ENCODE measurements at regions not wholly inside any gene's neighbourhood (a gene's known extent, or its start where the extent isn't known, plus 50 kb on each side); places are given as distances from the start of the nearest gene placed in this dataset.

DNA sequence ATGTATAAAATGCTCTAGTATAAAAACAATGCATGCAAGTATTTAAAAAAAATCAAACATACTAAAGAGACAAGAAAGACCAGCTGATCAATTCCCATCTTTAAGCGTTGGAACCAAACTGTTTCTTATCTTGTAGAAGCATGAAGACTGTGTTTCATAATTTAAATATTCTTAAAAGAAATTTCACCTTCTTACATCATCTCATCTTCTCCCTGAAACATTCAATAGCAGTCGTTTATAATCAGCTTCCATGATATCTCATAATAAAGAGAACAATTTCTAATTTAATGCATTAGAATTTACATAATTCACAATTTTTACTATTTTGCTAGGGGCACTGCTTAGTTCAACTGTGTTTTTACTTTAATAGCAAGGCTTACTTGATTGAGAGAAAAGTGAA, 468.1 kb upstream of the MARCKS start:
- no peak overlapping the region for H3K4me3 ChIP-seq (ENCODE audit: low read depth, low read length)
- TF ChIP-seq, protein P1, sequence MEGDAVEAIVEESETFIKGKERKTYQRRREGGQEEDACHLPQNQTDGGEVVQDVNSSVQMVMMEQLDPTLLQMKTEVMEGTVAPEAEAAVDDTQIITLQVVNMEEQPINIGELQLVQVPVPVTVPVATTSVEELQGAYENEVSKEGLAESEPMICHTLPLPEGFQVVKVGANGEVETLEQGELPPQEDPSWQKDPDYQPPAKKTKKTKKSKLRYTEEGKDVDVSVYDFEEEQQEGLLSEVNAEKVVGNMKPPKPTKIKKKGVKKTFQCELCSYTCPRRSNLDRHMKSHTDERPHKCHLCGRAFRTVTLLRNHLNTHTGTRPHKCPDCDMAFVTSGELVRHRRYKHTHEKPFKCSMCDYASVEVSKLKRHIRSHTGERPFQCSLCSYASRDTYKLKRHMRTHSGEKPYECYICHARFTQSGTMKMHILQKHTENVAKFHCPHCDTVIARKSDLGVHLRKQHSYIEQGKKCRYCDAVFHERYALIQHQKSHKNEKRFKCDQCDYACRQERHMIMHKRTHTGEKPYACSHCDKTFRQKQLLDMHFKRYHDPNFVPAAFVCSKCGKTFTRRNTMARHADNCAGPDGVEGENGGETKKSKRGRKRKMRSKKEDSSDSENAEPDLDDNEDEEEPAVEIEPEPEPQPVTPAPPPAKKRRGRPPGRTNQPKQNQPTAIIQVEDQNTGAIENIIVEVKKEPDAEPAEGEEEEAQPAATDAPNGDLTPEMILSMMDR (IDR thresholded peaks at IDR 0.05; ENCODE audit: low read depth, low read length): no peak

DNA sequence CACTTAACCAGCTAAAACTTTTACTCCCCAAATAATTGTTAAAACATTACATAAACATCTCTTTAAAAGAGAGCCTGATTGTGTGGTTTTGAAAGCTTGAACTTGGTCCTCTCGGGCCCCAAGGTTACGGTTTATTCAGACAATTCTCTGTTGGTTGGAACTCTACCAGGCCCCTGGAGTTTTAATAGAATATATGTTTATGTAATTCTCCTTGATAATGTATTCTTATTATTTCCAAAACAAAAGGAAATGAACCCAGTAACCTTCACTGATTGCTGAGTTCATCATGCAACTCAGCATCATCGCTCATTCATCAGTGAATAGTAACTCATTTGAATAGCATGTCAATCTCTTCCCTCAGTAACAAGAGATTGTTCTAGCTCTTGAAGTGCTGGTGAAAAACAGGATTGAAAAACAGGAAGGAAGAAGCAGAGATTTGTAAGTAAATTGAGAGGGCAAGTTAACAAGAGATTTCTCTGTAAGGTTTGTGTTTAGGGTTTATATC, 464.5 kb upstream of the MARCKS start:
- H3K4me3 ChIP-seq (ENCODE audit: low read depth, low read length): no peak overlapping the region
- TF ChIP-seq, protein P1 (IDR thresholded peaks at IDR 0.05; ENCODE audit: low read depth, low read length): no peak

DNA sequence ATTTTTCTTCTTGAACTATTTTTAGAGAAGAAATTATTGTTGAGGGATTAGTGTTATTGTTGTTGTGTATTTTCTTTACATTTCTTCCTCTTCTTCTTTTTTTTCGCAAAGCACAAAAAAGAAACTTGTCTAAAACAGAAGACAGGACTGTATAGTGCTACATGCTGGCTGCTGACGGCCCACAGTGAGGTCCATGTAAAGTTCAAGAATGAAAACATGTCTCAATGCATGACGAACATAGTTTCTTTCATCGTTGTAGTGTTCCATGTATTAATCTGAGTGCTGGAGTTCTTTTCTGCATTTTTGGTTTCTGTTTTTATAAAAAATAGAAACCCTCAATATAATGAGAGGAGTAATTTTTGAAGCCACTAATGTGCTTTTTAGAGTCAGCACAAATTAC, 462.9 kb upstream of the MARCKS start:
- H3K4me3 ChIP-seq (ENCODE audit: low read depth, low read length): no peak overlapping the region
- TF ChIP-seq, protein P1 (IDR thresholded peaks at IDR 0.05; ENCODE audit: low read depth, low read length): no peak

DNA sequence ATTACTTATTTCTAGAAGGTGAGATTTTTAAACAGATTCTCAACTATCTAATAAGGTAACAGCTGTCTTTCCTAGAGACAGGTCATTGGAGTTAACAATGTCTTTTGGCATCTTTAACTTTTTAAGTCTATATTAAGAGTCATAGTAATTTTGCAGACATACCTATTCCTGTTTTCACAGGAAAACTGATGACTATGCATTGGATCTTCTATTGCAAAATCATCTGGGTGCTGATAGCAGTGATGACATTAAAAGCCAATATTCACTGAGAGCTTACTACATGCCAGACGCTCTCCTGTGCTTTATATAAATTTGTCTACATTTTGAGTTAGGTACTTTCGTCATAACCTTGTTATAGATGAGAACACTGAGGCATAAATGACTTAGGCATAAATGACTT, 462.4 kb upstream of the MARCKS start:
- TF ChIP-seq, protein P1 (IDR thresholded peaks at IDR 0.05; ENCODE audit: low read depth, low read length): no peak

DNA sequence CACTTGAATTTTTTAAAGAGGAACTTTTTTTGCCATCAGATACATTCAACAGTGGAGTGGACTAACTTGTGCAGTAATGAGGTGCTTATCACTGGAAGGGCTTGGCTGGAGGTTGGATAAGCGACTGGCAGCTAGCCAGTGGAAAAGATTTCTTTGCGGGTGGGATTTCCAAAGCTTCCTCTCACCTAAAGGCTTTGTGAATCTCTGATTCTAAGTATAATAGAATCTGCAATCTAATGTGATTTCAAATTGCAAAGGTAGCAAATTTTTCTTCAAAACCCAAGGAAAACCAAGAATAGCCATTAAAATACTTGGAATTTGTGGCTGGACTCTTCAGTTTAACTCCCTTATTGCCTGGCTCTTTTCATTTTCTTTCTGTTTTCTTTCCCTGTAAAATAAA, 460.4 kb upstream of the MARCKS start:
- H3K4me3 ChIP-seq (ENCODE audit: low read depth, low read length): no peak overlapping the region
- TF ChIP-seq, protein P1 (IDR thresholded peaks at IDR 0.05; ENCODE audit: low read depth, low read length): no peak

More for the DNA sequence above, 462.4 kb upstream of the MARCKS start:
- no peak overlapping the region for H3K4me3 ChIP-seq (ENCODE audit: low read depth, low read length)

DNA sequence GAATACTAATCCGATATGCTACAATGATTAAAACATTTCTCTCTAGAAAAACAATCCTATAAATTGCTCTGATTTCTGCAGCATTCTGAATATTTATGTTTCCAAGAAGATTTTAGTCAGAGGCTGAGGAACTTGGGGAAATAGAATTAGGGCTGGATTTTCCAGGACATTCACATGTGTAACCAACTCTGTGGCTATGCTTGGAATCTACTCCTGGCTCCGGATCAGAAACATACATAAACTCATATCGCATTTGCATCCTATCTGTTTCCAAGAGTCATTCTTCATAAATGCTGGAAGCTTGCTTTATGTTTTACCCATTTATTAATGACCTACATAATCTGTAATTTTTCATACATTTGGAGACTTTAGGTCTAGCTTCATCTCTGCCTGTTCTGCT, 459.9 kb upstream of the MARCKS start:
- TF ChIP-seq, protein P1 (IDR thresholded peaks at IDR 0.05; ENCODE audit: low read depth, low read length): no peak
- no peak overlapping the region for H3K4me3 ChIP-seq (ENCODE audit: low read depth, low read length)

DNA sequence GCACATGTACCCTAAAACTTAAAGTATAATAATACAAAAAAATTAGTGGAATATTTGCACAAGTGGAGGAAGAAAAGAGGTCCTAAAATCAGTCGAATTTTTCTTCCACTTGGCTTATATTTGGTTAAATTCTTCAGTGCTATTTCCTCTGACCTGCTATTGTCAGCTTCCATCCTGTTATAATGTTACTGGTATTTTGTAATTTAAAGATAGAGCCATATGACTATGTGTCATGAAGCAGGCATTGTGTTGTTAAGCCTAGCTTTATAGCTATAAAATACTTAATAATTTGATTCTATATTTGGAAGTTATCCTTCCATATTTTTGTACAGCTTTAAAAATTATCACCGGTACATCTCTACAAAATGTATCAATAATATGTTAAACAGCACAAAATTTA, 455.9 kb upstream of the MARCKS start:
- H3K4me3 ChIP-seq (ENCODE audit: low read depth, low read length): no peak overlapping the region
- TF ChIP-seq, protein P1 (IDR thresholded peaks at IDR 0.05; ENCODE audit: low read depth, low read length): no peak
